Prostate gland (tissue), 2 donors: ENCODE measurements at regions not wholly inside any gene's neighbourhood (a gene's known extent, or its start where the extent isn't known, plus 50 kb on each side); places are given as distances from the start of the nearest gene placed in this dataset.

Experiments used
- DNase-seq: peaks from one replicate; pipeline ENCODE4 v3.0.0-alpha.2; 2019; ENCODE audit warnings: low spot score
- H3K27ac ChIP-seq, 2 donors: fragments of 200-600 bp; sonication (generic); 2 replicates each; pipeline ENCODE4 v1.5.1; 2017 to 2019
- H3K27me3 ChIP-seq: fragments of 200-600 bp; sonication (generic); replicated peaks from 2 replicates; pipeline ENCODE4 v1.5.1; 2019; ENCODE audit not compliant: insufficient read depth
- H3K36me3 ChIP-seq, 2 donors: fragments of 200-600 bp; sonication (generic); 1 replicate in 1 of 2; 2 replicates in 1 of 2; pipeline versions ENCODE4 v1.5.1 to v1.8.1; 2017 to 2019
- H3K4me1 ChIP-seq: fragments of 200-600 bp; sonication (generic); replicated peaks from 2 replicates; pipeline ENCODE4 v1.5.1; 2019
- H3K4me3 ChIP-seq, 2 donors: fragments of 200-600 bp; sonication (generic); 2 replicates each; pipeline ENCODE4 v1.5.1; 2017 to 2019
- H3K9me3 ChIP-seq: fragments of 200-600 bp; sonication (generic); 2 replicates; pipeline ENCODE4 v1.5.1; 2017
- CTCF ChIP-seq, 4 experiments: fragments of 200-600 bp in 2 of 4; fragments of 450-650 bp in 2 of 4; sonication (generic) in 2 of 4; IDR thresholded peaks; 1 replicate in 3 of 4; 2 replicates in 1 of 4; pipeline ENCODE4 v1.5.1; 2016 to 2019; ENCODE audit warnings: antibody characterized with exemption in 4 of 4, mild to moderate bottlenecking in 2 of 4, moderate library complexity in 2 of 4
- POLR2A ChIP-seq: fragments of 450-650 bp; IDR thresholded peaks from one replicate; pipeline ENCODE4 v1.6.1; 2016; ENCODE audit warnings: antibody characterized with exemption, mild to moderate bottlenecking
- POLR2AphosphoS5 ChIP-seq: sonication (generic); formaldehyde crosslinking; IDR thresholded peaks from one replicate; pipeline ENCODE4 v1.6.1; 2017; ENCODE audit warnings: antibody characterized with exemption
- WGBS: methylation state at CpG from one replicate; pipeline ENCODE4 v1.1.5; 2018; 5-methylcytosine and 5-hydroxymethylcytosine counted together
- intact Hi-C: fragments of 100-400 bp; cut with DNase I; formaldehyde crosslinking; loops from one replicate; pipeline ENCODE4 v1.14.2; 2022

- H3K36me3 ChIP-seq, result no peaks in the 10 kb centered on the region
- 100% methylated on average over 1 of the region's 1 CpG for WGBS
- no peak overlapping the region for H3K4me3 ChIP-seq
- H3K9me3 ChIP-seq, result no peaks in the 10 kb centered on the region
- no peak for TF ChIP-seq POLR2A
- no peak for TF ChIP-seq POLR2AphosphoS5
- H3K4me1 ChIP-seq, result no peaks in the 10 kb centered on the region
- no peak for DNase-seq
- no peak overlapping the region for H3K27ac ChIP-seq
- H3K27me3 ChIP-seq, result no peaks in the 10 kb centered on the region
- intact Hi-C loops, result no loop called here
Measured at GRCh38 chr1:213362598-213362997, 311.6 kb downstream of the RPS6KC1 start.

GRCh38 chr1:213366141-213366831 lies 315.2 kb downstream of the RPS6KC1 start:
- Histone ChIP-seq H3K9me3 (no peaks in the 10 kb centered on the region), H3K36me3 (no peaks in the 10 kb centered on the region), H3K27ac (no peak overlapping the region), H3K4me1 (no peaks in the 10 kb centered on the region), H3K27me3 (no peaks in the 10 kb centered on the region), H3K4me3 (no peak overlapping the region)
- WGBS, result 69% methylated on average over 10 of the region's 10 CpGs
- no peak for TF ChIP-seq POLR2A
- no peak for TF ChIP-seq POLR2AphosphoS5
- TF ChIP-seq CTCF (IDR thresholded peaks at IDR 0.05), result no peak
- DNase-seq, result no peak
- intact Hi-C loops, result no loop called here

- Histone ChIP-seq H3K27me3 (no peaks in the 10 kb centered on the region), H3K36me3 (no peaks in the 10 kb centered on the region), H3K27ac (no peak overlapping the region), H3K4me1 (no peaks in the 10 kb centered on the region), H3K4me3 (no peak overlapping the region), H3K9me3 (no peaks in the 10 kb centered on the region)
- intact Hi-C loops, result no loop called here
- WGBS, result 85% methylated on average over 5 of the region's 5 CpGs
- TF ChIP-seq POLR2A (no peak), POLR2AphosphoS5 (no peak), CTCF (IDR thresholded peaks at IDR 0.05) (no peak)
- no peak for DNase-seq
Measured at GRCh38 chr1:213369465-213369864, 318.4 kb downstream of the RPS6KC1 start.

GRCh38 chr1:213370523-213370922 lies 319.5 kb downstream of the RPS6KC1 start:
- TF ChIP-seq POLR2A (no peak), CTCF (IDR thresholded peaks at IDR 0.05) (no peak), POLR2AphosphoS5 (no peak)
- WGBS, result 97% methylated on average over 5 of the region's 5 CpGs
- Histone ChIP-seq H3K4me3 (no peak overlapping the region), H3K36me3 (no peaks in the 10 kb centered on the region), H3K27ac (no peak overlapping the region), H3K9me3 (no peaks in the 10 kb centered on the region), H3K27me3 (no peaks in the 10 kb centered on the region), H3K4me1 (no peaks in the 10 kb centered on the region)
- intact Hi-C loops, result no loop called here
- DNase-seq, result no peak

GRCh38 chr1:213371525-213371846 lies 320.4 kb downstream of the RPS6KC1 start:
- Histone ChIP-seq H3K36me3 (no peaks in the 10 kb centered on the region), H3K4me1 (no peaks in the 10 kb centered on the region), H3K9me3 (no peaks in the 10 kb centered on the region), H3K27me3 (no peaks in the 10 kb centered on the region), H3K27ac (no peak overlapping the region), H3K4me3 (no peak overlapping the region)
- intact Hi-C loops, result no loop called here
- DNase-seq, result no peak
- 99% methylated on average over 3 of the region's 3 CpGs for WGBS
- TF ChIP-seq POLR2A (no peak), POLR2AphosphoS5 (no peak), CTCF (IDR thresholded peaks at IDR 0.05) (no peak)
